HepG2 (cell line): ENCODE measurements at regions not wholly inside any gene's neighbourhood (a gene's known extent, or its start where the extent isn't known, plus 50 kb on each side); places are given as distances from the start of the nearest gene placed in this dataset.
"Not testable (repeated sequence)": the region's sequence is repeated elsewhere in the genome, so short reads cannot be mapped to it uniquely, and the experiment has no call there.

Source experiments
- ATAC-seq: fragments of 200-7000 bp; cut with Tn5 transposase; 3 replicates; pipeline ENCODE4 v1.9.1; 2020; ENCODE audit warnings: mild to moderate bottlenecking, moderate library complexity
- BruUV-seq: library from RNA; stranded (reverse); fragments of 400-500 nt; replicated peaks from 2 replicates; lab custom pipeline; 2021; lab: Mats Ljungman, UMichigan
- CTCF ChIA-PET: fragments of 300-600 bp; formaldehyde crosslinking; extraction: SDS; loops from one replicate; lab custom pipeline; 2021; ENCODE audit warnings: low total read pairs, inconsistent platforms, low intra/inter-chr PET ratio; lab: Yijun Ruan, JAX
- POLR2A ChIA-PET: fragments of 350-600 bp; sonication (Branson Sonifier 250); formaldehyde crosslinking; loops from one replicate; lab custom pipeline; 2020; ENCODE audit warnings: antibody characterized with exemption, inconsistent platforms; lab: Yijun Ruan, JAX
- DNase-seq: peaks from one replicate; pipeline ENCODE4 v3.0.0-alpha.2; 2015; ENCODE audit warnings: low spot score
- FAIRE-seq: peaks from 3 replicates; lab custom pipeline; 2011; peaks lifted over from hg19 to GRCh38; lab: Jason Lieb, UNC
- H2AFZ ChIP-seq: one replicate; pipeline ENCODE4 v1.6.1; 2011; ENCODE audit warnings: low read length, inconsistent platforms
- H3K27ac ChIP-seq: fragments of 300-600 bp; 3 replicates; pipeline ENCODE4 v1.8.0; 2011; ENCODE audit warnings: mixed run types, mild to moderate bottlenecking, mixed read lengths, low read length, inconsistent platforms; ENCODE audit not compliant: insufficient read depth; ENCODE audit errors: extremely low read length
- H3K27me3 ChIP-seq, 2 experiments: fragments of 200-600 bp in 1 of 2; 2 replicates in 1 of 2; 3 replicates in 1 of 2; pipeline versions ENCODE4 v1.6.0 to v1.8.0; 2011; ENCODE audit warnings: low read length in 2 of 2, mild to moderate bottlenecking in 2 of 2, moderate library complexity in 2 of 2, inconsistent platforms in 1 of 2; ENCODE audit not compliant: insufficient read depth in 2 of 2, control insufficient read depth in 1 of 2
- H3K36me3 ChIP-seq, 2 experiments: fragments of 200-600 bp in 1 of 2; replicated peaks in 1 of 2; 2 replicates in 1 of 2; 3 replicates in 1 of 2; pipeline versions ENCODE4 v1.5.1 to v1.8.0; 2011; ENCODE audit warnings: low read length in 2 of 2, inconsistent platforms in 1 of 2; ENCODE audit not compliant: insufficient read depth in 2 of 2, control insufficient read depth in 1 of 2
- H3K4me1 ChIP-seq: 2 replicates; pipeline ENCODE4 v1.5.1; 2012; ENCODE audit warnings: low read length, inconsistent platforms; ENCODE audit not compliant: insufficient read depth
- H3K4me2 ChIP-seq: 2 replicates; pipeline ENCODE4 v1.6.0; 2011; ENCODE audit warnings: low read depth, low read length, inconsistent platforms
- H3K4me3 ChIP-seq, 3 experiments: fragments of 200-600 bp in 1 of 3; sonication (generic), shearing (Covaris generic) in 1 of 3; replicated peaks in 1 of 3; 2 replicates each; pipeline ENCODE4 v1.5.1; 2011 to 2016; ENCODE audit warnings: low read length in 3 of 3, inconsistent platforms in 2 of 3, low read depth in 2 of 3, mild to moderate bottlenecking in 2 of 3, control low read depth in 1 of 3, mixed read lengths in 1 of 3; ENCODE audit not compliant: insufficient read depth in 1 of 3
- H3K79me2 ChIP-seq: one replicate; pipeline ENCODE4 v1.6.1; 2011; ENCODE audit warnings: low read length, inconsistent platforms; ENCODE audit not compliant: insufficient read depth
- H3K9ac ChIP-seq: 2 replicates; pipeline ENCODE4 v1.6.0; 2011; ENCODE audit warnings: mild to moderate bottlenecking, low read depth, low read length, inconsistent platforms; ENCODE audit not compliant: insufficient read depth
- H3K9me3 ChIP-seq: 2 replicates; pipeline ENCODE4 v1.5.1; 2012; ENCODE audit warnings: mild to moderate bottlenecking, low read length
- H4K20me1 ChIP-seq: 2 replicates; pipeline ENCODE4 v1.6.0; 2011; ENCODE audit warnings: inconsistent platforms, mild to moderate bottlenecking, low read length, moderate library complexity; ENCODE audit not compliant: insufficient read depth
- CTCF ChIP-seq: sonication (generic); formaldehyde crosslinking; IDR thresholded peaks from 2 replicates; pipeline ENCODE4 v1.5.0; 2020; ENCODE audit warnings: mild to moderate bottlenecking, missing genetic modification reagents, moderate library complexity
- STAG1 ChIP-seq: sonication (generic); formaldehyde crosslinking; IDR thresholded peaks from 2 replicates; pipeline ENCODE4 v1.4.0; 2020; ENCODE audit warnings: missing genetic modification reagents
- ZBTB43 ChIP-seq: sonication (generic); formaldehyde crosslinking; conservative IDR thresholded peaks from 2 replicates; pipeline ENCODE4 v1.4.0; 2020; ENCODE audit warnings: missing genetic modification reagents
- ZNF574 ChIP-seq: sonication (generic); formaldehyde crosslinking; IDR thresholded peaks from 2 replicates; pipeline ENCODE4 v1.4.0; 2020; ENCODE audit warnings: missing genetic modification reagents
- ZNF580 ChIP-seq: IDR thresholded peaks from 2 replicates; pipeline ENCODE4 v1.6.1; 2016; ENCODE audit warnings: low read depth, borderline replicate concordance
- WGBS: methylation state at CpG from one replicate; pipeline ENCODE4 v1.1.6; 2017; ENCODE audit warnings: low lambda C conversion rate; 5-methylcytosine and 5-hydroxymethylcytosine counted together
- in situ Hi-C: cut with HindIII; loops from 2 replicates; pipeline ENCODE4 v1.10.0; 2017; ENCODE audit warnings: low pct_unique_long_range_greater_than_20kb; ENCODE audit not compliant: extremely low pct_ligation_motif_present
- intact Hi-C: fragments of 100-400 bp; cut with micrococcal nuclease; formaldehyde crosslinking; loops from one replicate; pipeline ENCODE4 v1.10.0; 2022; ENCODE audit not compliant: unreplicated experiment

- POLR2A ChIA-PET: no interaction called here
- ATAC-seq (no peak), FAIRE-seq (no peak), DNase-seq (no peak)
- no peak overlapping the region for H3K9ac ChIP-seq
- H3K36me3 ChIP-seq: no peaks in the 10 kb centered on the region
- TF ChIP-seq ZNF580: no peak
- WGBS: 2% methylated on average over 4 of the region's 4 CpGs
- H3K27me3 ChIP-seq: no peaks in the 10 kb centered on the region
- BruUV-seq: no TSS peak
- no peak overlapping the region for H2AFZ ChIP-seq
- no peaks in the 10 kb centered on the region for H3K4me1 ChIP-seq
- no peaks in the 10 kb centered on the region for H3K79me2 ChIP-seq
- no peak overlapping the region for H3K27ac ChIP-seq
- CTCF ChIA-PET: no interaction called here
- in situ Hi-C loops (no loop called here), intact Hi-C loops (no loop called here)
- no peak overlapping the region for H3K4me3 ChIP-seq
- H3K4me2 ChIP-seq: no peak overlapping the region
- no peaks in the 10 kb centered on the region for H3K9me3 ChIP-seq
- no peaks in the 10 kb centered on the region for H4K20me1 ChIP-seq
These were observed 358.4 kb downstream of the GLUD2 start for GRCh38 chrX:121405826-121406225.

- no peak overlapping the region for H3K9ac ChIP-seq
- no peak overlapping the region for H3K4me3 ChIP-seq
- TF ChIP-seq ZNF574 (CRISPR knock-in tag): no peak
- TF ChIP-seq CTCF (CRISPR knock-in tag): peak; percentile 11; the same call in 1 of the 2 replicates
- TF ChIP-seq ZBTB43 (CRISPR knock-in tag): no peak
- 0 out of 2 replicates have a peak, but pooled peaks have one; percentile 9 for TF ChIP-seq STAG1 (CRISPR knock-in tag)
- in situ Hi-C loops (no loop called here), intact Hi-C loops (no loop called here)
- BruUV-seq: no TSS peak
- no peaks in the 10 kb centered on the region for H3K36me3 ChIP-seq
- peak; percentile 43; the same call in 1 of the 3 replicates for ATAC-seq
- DNase-seq: no peak
- no peaks in the 10 kb centered on the region for H3K4me1 ChIP-seq
- H3K27me3 ChIP-seq: no peaks in the 10 kb centered on the region
- no peaks in the 10 kb centered on the region for H3K79me2 ChIP-seq
- WGBS: 74% methylated on average over 2 of the region's 5 CpGs
- H4K20me1 ChIP-seq: no peaks in the 10 kb centered on the region
- no peaks in the 10 kb centered on the region for H3K9me3 ChIP-seq
- ChIA-PET CTCF (no interaction called here), POLR2A (no interaction called here)
- no peak overlapping the region for H3K4me2 ChIP-seq
- H2AFZ ChIP-seq: no peak overlapping the region
- FAIRE-seq: no peak
- no peak overlapping the region for H3K27ac ChIP-seq
These were observed 360.2 kb downstream of the GLUD2 start for GRCh38 chrX:121407627-121408026.

GRCh38 chrX:121431514-121431913 lies 384.1 kb downstream of the GLUD2 start:
- POLR2A ChIA-PET, H3K79me2 ChIP-seq, intact Hi-C loops, H3K4me3 ChIP-seq, BruUV-seq, H3K27ac ChIP-seq, CTCF ChIA-PET, ATAC-seq, H4K20me1 ChIP-seq, FAIRE-seq, H3K4me2 ChIP-seq, in situ Hi-C loops, H2AFZ ChIP-seq, H3K36me3 ChIP-seq, DNase-seq, H3K27me3 ChIP-seq, H3K9me3 ChIP-seq, H3K9ac ChIP-seq, H3K4me1 ChIP-seq: not testable (repeated sequence)
- no CpG with 5 or more reads among the region's 27 CpGs for WGBS
